ENCODE measurements at regions not wholly inside any gene's neighbourhood (a gene's known extent, or its start where the extent isn't known, plus 50 kb on each side); places are given as distances from the start of the nearest gene placed in this dataset.

DNA sequence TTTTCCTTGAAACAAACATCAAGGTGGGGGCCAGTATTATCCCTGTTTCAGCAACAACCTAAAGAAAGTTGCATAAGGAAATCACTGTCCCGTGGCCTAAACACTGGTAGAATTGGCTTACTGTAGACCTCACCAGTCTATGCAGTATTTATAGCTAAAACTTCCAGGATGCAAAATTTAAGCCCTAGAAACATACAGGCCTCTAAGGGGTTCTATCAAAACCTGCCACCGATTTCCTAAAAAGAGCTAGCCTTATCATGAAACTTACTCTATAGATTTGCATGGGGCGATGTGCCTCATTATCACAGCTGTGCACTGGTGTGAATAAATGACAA, 84.3 kb upstream of the FOXQ1 start:
- TF ChIP-seq, protein P1, sequence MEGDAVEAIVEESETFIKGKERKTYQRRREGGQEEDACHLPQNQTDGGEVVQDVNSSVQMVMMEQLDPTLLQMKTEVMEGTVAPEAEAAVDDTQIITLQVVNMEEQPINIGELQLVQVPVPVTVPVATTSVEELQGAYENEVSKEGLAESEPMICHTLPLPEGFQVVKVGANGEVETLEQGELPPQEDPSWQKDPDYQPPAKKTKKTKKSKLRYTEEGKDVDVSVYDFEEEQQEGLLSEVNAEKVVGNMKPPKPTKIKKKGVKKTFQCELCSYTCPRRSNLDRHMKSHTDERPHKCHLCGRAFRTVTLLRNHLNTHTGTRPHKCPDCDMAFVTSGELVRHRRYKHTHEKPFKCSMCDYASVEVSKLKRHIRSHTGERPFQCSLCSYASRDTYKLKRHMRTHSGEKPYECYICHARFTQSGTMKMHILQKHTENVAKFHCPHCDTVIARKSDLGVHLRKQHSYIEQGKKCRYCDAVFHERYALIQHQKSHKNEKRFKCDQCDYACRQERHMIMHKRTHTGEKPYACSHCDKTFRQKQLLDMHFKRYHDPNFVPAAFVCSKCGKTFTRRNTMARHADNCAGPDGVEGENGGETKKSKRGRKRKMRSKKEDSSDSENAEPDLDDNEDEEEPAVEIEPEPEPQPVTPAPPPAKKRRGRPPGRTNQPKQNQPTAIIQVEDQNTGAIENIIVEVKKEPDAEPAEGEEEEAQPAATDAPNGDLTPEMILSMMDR (IDR thresholded peaks at IDR 0.05; ENCODE audit: low read depth, low read length) = no peak
- no peak for DNase-seq (ENCODE audit: extremely low read depth, low read depth)

DNA sequence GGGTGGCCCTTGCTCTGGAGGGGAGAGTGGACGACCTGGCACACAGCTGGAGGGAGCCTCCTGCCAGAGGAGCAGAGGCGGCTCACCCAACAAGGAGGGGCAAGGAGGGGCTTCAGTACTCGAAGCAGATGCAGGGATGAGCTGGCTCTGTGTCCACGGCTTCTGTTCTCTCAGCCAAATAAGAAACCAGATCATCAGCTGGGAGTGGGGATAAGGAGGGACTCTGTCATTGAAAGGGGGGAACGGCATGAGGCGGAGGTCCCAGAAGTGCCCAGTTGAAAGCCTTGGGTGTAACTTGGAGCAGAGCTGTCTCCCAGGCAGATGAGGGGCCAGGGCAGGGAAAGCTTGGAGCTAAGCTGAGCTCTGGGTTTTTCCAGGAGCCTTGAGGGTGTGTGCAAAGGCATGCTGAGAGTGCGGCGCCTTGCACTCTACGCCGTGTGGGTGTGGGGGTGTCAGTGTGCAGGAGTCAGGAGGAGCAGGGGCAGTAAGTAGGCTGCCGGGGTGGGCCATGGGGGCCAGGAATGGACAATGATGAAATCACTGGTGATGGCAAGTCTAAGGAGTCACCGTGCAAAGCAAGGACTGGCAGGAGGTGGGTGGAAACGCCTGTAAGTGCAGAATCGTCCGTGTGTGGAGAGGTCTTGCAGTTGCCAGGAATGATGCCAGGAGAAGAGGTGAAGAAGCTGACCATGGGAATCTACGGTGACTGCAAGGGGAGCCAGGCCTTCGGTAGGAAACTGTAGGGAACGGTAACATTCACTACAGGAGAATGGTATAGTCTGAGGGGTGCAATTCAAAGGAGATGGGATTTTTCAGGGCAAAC, 85.4 kb upstream of the FOXQ1 start:
- no peak for DNase-seq (ENCODE audit: extremely low read depth, low read depth)
- TF ChIP-seq, protein P1 (IDR thresholded peaks at IDR 0.05; ENCODE audit: low read depth, low read length) = no peak; the same call in 1 of the 2 replicates

DNA sequence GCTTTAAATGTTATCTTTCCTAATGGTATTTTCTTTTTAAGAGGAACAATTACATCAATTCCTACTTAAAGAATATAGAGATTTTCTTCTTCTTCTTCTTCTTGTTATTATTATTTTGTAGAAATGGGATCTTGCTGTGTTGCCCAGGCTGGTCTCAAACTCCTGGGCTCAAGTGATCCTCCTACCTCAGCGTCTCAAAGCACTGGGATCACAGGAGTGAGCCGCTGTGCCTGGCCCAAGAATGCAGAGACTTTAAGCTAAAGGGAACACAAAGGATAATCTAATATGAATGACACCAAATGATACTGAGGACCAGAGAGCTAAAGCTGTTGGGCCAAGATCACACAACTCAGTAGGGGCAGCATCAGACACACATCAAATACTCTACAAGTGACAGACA, 87.4 kb upstream of the FOXQ1 start:
- TF ChIP-seq, protein P1 (IDR thresholded peaks at IDR 0.05; ENCODE audit: low read depth, low read length) = no peak

DNA sequence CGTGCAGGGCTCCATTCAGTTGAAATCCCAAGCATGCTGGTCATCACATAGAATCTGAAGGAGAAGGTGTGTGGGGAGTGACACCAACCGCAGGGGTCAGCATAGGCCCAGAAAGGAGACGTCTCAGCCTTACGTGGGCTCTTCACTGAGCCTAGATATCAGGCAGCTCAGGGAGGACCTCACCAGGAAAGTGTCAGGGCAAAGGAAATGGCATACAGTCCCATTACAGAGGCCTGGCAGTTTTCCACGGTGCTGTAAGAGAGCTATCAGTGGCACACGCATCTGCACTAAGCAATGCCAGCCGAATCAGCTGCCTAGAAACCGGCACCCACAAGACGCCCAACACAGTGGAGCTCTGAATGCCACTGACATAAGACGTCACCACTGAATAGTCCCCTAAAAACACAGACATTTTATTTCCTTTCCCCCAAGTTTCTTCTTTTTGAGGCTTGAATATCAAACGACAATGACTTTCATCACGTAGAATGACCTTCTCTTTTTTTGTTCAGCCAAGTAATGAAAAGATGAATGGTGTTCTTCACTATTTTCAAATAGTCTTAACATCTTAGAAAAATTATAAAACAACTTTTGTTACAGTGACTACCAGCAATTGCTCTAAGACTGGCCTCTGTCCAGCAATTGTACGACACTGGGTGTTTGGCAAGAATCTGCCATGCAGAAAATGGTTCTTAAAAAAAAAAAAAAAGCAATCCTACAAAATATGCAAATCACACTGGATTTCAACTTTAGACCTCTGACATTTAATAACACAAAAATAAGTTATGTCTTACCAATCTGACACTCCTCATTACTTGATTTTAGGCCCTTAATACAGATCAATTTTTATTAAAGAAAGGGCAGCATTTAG, 88.9 kb upstream of the FOXQ1 start:
- TF ChIP-seq, protein P1 (IDR thresholded peaks at IDR 0.05; ENCODE audit: low read depth, low read length) = no peak
- no peak for DNase-seq (ENCODE audit: extremely low read depth, low read depth)

More for the DNA sequence above, 87.4 kb upstream of the FOXQ1 start:
- no peak for DNase-seq (ENCODE audit: extremely low read depth, low read depth)

DNA sequence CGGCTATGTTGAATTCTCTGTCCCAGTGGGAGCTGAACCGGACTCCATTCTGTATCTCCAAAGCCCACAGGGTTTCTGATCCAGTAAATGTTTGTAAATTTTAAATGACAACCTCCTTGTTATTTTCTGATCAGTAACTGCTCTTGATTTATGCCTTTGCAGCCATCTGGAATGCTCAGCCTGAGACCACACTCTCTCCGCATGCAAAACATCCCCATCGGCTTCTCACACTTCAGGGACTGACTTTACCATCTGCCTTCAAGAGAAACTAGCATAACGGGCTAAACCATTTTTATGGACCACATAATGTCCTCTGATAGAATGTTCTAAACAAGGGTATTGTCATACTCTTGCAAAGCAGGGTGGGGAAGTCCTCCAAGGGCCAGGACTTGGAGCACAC, 94.5 kb upstream of the FOXQ1 start:
- TF ChIP-seq, protein P1 (IDR thresholded peaks at IDR 0.05; ENCODE audit: low read depth, low read length) = no peak
- no peak for DNase-seq (ENCODE audit: extremely low read depth, low read depth)

DNA sequence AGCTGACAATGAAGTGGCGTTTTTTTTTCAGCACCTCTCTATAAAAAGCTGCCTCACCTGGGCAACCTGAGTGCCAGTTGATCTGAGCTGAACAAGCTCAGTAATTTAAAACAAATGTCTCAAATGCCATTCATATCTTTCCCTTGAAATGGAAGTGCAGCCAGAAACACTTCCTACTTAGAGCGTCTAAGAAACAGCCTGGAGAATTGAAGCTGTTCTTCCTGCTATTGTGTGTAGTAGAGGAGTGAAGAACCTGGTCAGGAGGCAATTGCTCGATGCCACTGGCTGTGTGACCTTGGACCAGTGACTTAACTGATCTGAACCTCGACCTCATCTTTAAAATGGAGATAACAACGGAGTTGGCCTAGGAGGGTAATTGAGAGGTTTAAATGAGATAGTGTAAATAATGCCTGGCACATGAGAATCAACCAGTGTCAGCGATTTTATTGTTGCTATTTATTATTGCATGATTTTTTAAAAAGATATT, 95.4 kb upstream of the FOXQ1 start:
- TF ChIP-seq, protein P1 (IDR thresholded peaks at IDR 0.05; ENCODE audit: low read depth, low read length) = no peak
- DNase-seq (ENCODE audit: extremely low read depth, low read depth) = no peak
